Spleen (tissue), 7 donors: ENCODE measurements at regions not wholly inside any gene's neighbourhood (a gene's known extent, or its start where the extent isn't known, plus 50 kb on each side); places are given as distances from the start of the nearest gene placed in this dataset.

ENCODE experiments used
- CTCF ChIP-seq, 11 experiments: fragments of 200-600 bp in 7 of 11; fragments of 450-650 bp in 4 of 11; sonication (generic) in 4 of 11; IDR thresholded peaks in 8 of 11; conservative IDR thresholded peaks in 3 of 11; 1 replicate in 7 of 11; 2 replicates in 4 of 11; pipeline versions ENCODE4 v1.4.0 to v1.8.0; 2016 to 2021; ENCODE audit warnings: antibody characterized with exemption in 11 of 11, inconsistent platforms in 4 of 11, mild to moderate bottlenecking in 1 of 11
- POLR2A ChIP-seq, 3 donors: fragments of 450-650 bp; IDR thresholded peaks; one replicate each; pipeline ENCODE4 v1.5.1; 2017; ENCODE audit warnings: antibody characterized with exemption in 3 of 3, mild to moderate bottlenecking in 1 of 3
- donor health status: DM: no; HTN: no; CAD: no; lungs with moderate emphysema.
- donor health status: DM: no; HTN: no; CAD: no.
- donor health status: DM: no; HTN: no; CAD: no.

- TF ChIP-seq CTCF (IDR thresholded peaks at IDR 0.05 in 8 of 11, conservative IDR thresholded peaks at IDR 0.05 in 3 of 11) (no peak), POLR2A (IDR thresholded peaks at IDR 0.05) (no peak)
Observed at GRCh38 chr1:234731569-234732085, 121.6 kb upstream of the IRF2BP2 start.
